ENCODE measurements at regions not wholly inside any gene's neighbourhood (a gene's known extent, or its start where the extent isn't known, plus 50 kb on each side); places are given as distances from the start of the nearest gene placed in this dataset.

GRCh38 chr13:103143432-103143831 lies 77.2 kb upstream of the SLC10A2 start:
- DNase-seq (ENCODE audit: low read depth, low spot score): no peak

- DNase-seq (ENCODE audit: low read depth, low spot score): no peak
Measured at GRCh38 chr13:103142151-103142550, 75.9 kb upstream of the SLC10A2 start.

DNA sequence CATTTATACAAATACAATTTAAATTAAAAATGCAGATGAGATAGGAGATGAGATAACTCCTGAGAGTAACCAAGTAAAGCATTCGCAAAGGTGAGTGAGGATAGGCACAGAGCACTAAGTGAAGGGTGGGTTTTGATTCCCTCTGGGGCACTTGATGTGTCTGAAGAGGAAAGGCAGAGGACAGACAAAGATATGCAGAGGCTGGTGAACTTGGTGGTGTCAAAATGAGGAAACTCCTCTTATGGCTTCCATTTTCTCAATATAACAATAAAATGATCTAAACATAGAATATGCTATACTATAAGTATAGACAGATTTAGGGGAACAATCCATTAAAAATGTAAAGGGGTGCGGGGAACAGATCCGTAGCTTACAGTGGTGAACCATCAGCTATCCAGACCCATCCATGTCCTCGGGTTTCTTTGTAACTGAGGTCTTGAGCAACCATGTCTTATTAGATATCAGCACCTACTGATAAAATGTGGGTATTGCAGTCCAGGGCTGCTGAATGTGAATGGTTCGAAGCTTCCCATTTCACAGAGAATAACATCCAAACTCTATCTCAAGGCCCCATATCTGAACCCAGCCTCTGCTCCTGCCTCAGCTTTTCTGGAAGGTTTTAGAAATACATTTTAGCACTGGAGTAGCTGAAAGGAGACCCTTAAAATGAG lies 73.9 kb upstream of the SLC10A2 start:
- no peak for DNase-seq (ENCODE audit: low read depth, low spot score)

GRCh38 chr13:103134271-103134670 lies 68.1 kb upstream of the SLC10A2 start:
- DNase-seq (ENCODE audit: low read depth, low spot score): no peak

GRCh38 chr13:103133556-103133955 lies 67.3 kb upstream of the SLC10A2 start:
- DNase-seq (ENCODE audit: low read depth, low spot score): no peak

DNA sequence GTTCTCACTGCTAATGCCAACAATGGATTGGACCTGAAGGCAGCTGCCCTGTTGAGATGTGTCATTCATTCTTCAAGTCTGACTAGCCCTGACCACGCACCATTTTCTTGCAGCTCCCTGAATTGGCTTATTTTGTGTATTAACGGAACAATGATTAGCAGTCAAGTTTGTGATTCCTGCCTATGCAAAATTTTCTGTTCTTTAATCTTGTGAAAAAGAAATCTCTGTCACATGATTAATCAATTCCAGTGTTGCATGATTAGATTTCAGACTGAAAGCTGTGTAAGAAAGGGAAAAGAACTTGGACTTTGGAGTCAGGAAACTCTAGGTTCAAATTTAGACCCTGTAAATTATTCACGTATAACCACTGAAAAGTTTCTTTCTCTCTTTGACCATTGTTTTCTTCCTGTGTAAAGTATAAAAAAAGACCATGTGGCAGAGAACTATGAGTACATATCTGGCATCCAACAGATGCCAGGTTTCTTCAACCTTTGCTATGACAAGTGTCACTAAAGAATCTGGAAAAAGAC lies 64.5 kb upstream of the SLC10A2 start:
- DNase-seq (ENCODE audit: low read depth, low spot score): no peak

- DNase-seq (ENCODE audit: low read depth, low spot score): no peak
Measured at GRCh38 chr13:103130146-103130545, 63.9 kb upstream of the SLC10A2 start.

Measured in pulmonary artery endothelial cell (primary cell).